ENCODE measurements at regions not wholly inside any gene's neighbourhood (a gene's known extent, or its start where the extent isn't known, plus 50 kb on each side); places are given as distances from the start of the nearest gene placed in this dataset.

GRCh38 chr3:4061783-4062360 is 241.3 kb upstream of the SETMAR start:
- no peak for TF ChIP-seq POLR2A (IDR thresholded peaks at IDR 0.05)
- TF ChIP-seq CTCF (IDR thresholded peaks at IDR 0.05) = no peak

Measured in body of pancreas (tissue), 4 donors.